ENCODE measurements at regions not wholly inside any gene's neighbourhood (a gene's known extent, or its start where the extent isn't known, plus 50 kb on each side); places are given as distances from the start of the nearest gene placed in this dataset.
A peak's percentile ranks its signal among the peaks of the same experiment; 100 is the strongest.

GRCh38 chr1:87165177-87165576 lies 163.5 kb upstream of the LMO4 start:
- no peak for DNase-seq

GRCh38 chr1:87167157-87167789 lies 161.4 kb upstream of the LMO4 start:
- no peak for DNase-seq

- DNase-seq, result no peak
Measured at GRCh38 chr1:87167848-87168525, 160.7 kb upstream of the LMO4 start.

- no peak for DNase-seq
Measured at GRCh38 chr1:87169263-87169910, 159.3 kb upstream of the LMO4 start.

- DNase-seq, result no peak
Measured at GRCh38 chr1:87170157-87170556, 158.5 kb upstream of the LMO4 start.

GRCh38 chr1:87170931-87171598 lies 157.6 kb upstream of the LMO4 start:
- no peak for DNase-seq

- DNase-seq, result no peak
Measured at GRCh38 chr1:87173231-87173630, 155.4 kb upstream of the LMO4 start.

- no peak for DNase-seq
Measured at GRCh38 chr1:87174724-87175245, 153.9 kb upstream of the LMO4 start.

- DNase-seq, result no peak
Measured at GRCh38 chr1:87176087-87176486, 152.6 kb upstream of the LMO4 start.

- no peak for DNase-seq
Measured at GRCh38 chr1:87176514-87176913, 152.2 kb upstream of the LMO4 start.

- DNase-seq, result no peak
Measured at GRCh38 chr1:87178441-87178840, 150.2 kb upstream of the LMO4 start.

- no peak for DNase-seq
Measured at GRCh38 chr1:87179076-87179810, 149.4 kb upstream of the LMO4 start.

- DNase-seq, result peak; percentile 5
Measured at GRCh38 chr1:87179851-87180519, 148.7 kb upstream of the LMO4 start.

GRCh38 chr1:87180682-87181081 lies 148.0 kb upstream of the LMO4 start:
- no peak for DNase-seq

- no peak for DNase-seq
Measured at GRCh38 chr1:87182611-87183010, 146.1 kb upstream of the LMO4 start.

GRCh38 chr1:87185077-87185476 lies 143.6 kb upstream of the LMO4 start:
- no peak for DNase-seq

- DNase-seq, result no peak
Measured at GRCh38 chr1:87186346-87186745, 142.3 kb upstream of the LMO4 start.

GRCh38 chr1:87188640-87189039 lies 140.0 kb upstream of the LMO4 start:
- no peak for DNase-seq

- no peak for DNase-seq
Measured at GRCh38 chr1:87190402-87190801, 138.3 kb upstream of the LMO4 start.

GRCh38 chr1:87191646-87192045 lies 137.0 kb upstream of the LMO4 start:
- DNase-seq, result no peak

GRCh38 chr1:87194271-87194774 lies 134.4 kb upstream of the LMO4 start:
- no peak for DNase-seq

GRCh38 chr1:87194856-87195255 lies 133.8 kb upstream of the LMO4 start:
- DNase-seq, result no peak
